ENCODE measurements at regions not wholly inside any gene's neighbourhood (a gene's known extent, or its start where the extent isn't known, plus 50 kb on each side); places are given as distances from the start of the nearest gene placed in this dataset.

DNA sequence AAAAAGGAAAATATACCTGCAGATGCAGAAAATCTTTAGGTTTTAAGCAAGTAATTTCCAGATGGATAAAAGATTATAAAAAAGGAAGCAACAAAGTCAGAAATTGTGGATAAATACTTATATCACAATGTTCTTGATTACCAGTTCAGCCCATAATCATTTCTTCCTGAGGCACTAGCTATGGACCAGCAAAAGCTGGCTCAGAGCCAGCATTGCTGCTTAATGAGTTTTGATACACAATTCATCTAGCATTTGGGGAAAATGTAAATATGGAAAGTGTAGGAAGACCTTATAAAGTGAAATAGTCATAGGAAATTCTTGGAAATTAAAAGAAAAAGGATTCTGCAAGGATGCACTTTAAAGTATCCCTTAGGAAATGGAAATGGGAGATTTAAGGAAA, 168.3 kb upstream of the GBE1 start:
- Mint-ChIP-seq H3K27ac (no peak overlapping the region), H3K9me3 (peaks cover 0 to 5% of the 10 kb centered on the region in 2 donors), H3K4me3 (no peak overlapping the region), H3K4me1 (ENCODE audit: low read depth in 2 of 2) (no peaks in the 10 kb centered on the region), H3K36me3 (ENCODE audit: insufficient read depth) (no peaks in the 10 kb centered on the region), H3K27me3 (no peaks in the 10 kb centered on the region)
- ATAC-seq (replicated peaks) = no peak
- no peak for DNase-seq

DNA sequence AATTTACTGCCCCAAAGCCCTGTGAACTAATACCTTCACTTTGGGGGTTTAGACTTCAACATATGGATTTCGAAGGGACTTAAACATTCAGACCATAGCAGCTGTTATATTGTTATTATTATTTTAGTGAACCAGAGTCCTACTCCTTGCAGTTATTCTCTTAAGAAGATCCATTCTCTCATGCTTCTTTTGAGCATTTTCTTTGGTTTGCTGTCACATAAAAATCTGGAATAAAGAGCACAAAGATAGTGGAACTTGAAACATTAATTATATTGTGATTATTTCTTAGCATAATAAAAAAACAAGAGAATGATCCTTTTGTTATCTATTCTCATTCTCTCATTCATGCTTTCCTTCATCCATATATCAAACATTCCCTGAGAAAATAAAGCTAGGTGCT, 166.4 kb upstream of the GBE1 start:
- no peaks in the 10 kb centered on the region for H3K36me3 Mint-ChIP-seq (ENCODE audit: insufficient read depth)
- no peaks in the 10 kb centered on the region for H3K27me3 Mint-ChIP-seq
- DNase-seq (no peak), ATAC-seq (replicated peaks) (no peak)
- no peak overlapping the region for H3K27ac Mint-ChIP-seq
- H3K4me3 Mint-ChIP-seq = no peak overlapping the region
- H3K4me1 Mint-ChIP-seq (ENCODE audit: low read depth in 2 of 2) = no peaks in the 10 kb centered on the region
- peaks cover 0 to 7% of the 10 kb centered on the region in 2 donors for H3K9me3 Mint-ChIP-seq

DNA sequence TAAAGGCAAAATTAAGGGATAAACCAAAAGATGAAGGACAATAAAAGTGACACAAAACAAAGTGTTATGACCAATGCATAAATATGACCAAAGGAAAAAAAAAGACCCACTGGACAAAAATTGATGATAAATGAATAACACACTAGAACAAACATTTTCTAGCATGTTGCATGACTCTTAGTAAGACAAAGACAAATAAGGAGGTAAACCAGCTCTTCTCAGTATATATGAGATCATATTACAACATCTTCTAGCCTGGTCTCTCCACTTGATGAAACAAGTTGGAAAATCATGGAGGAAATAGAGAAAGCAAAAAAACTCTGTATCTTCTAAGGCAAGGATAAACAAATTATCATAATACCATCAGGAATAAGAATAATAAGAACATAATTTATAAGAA, 163.9 kb upstream of the GBE1 start:
- Mint-ChIP-seq H3K9me3 (peaks cover 0 to 7% of the 10 kb centered on the region in 2 donors), H3K27me3 (no peaks in the 10 kb centered on the region), H3K27ac (no peak overlapping the region), H3K4me3 (no peak overlapping the region), H3K4me1 (ENCODE audit: low read depth in 2 of 2) (no peaks in the 10 kb centered on the region), H3K36me3 (ENCODE audit: insufficient read depth) (no peaks in the 10 kb centered on the region)
- no peak for ATAC-seq (replicated peaks)
- no peak for DNase-seq

DNA sequence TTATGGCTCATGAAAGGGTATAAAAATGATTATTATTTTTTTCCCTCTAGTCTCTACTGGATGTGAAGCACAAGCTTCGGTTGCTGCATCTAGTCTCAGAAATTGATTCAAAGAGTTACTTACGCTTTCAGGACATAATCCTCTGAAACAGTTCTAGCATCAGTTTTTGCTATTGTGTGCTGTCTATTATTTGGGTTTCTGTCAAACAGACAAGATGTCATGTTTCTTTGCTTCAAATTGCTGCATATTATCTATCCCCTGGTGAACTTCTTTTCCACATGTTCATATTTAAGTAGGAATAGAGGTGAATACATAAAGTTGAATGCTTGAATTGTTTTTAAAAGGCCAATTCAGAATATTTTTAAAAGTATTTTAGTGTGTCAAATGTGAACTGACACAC, 161.6 kb upstream of the GBE1 start:
- Mint-ChIP-seq H3K4me3 (no peak overlapping the region), H3K27ac (no peak overlapping the region), H3K4me1 (ENCODE audit: low read depth in 2 of 2) (no peaks in the 10 kb centered on the region)

DNA sequence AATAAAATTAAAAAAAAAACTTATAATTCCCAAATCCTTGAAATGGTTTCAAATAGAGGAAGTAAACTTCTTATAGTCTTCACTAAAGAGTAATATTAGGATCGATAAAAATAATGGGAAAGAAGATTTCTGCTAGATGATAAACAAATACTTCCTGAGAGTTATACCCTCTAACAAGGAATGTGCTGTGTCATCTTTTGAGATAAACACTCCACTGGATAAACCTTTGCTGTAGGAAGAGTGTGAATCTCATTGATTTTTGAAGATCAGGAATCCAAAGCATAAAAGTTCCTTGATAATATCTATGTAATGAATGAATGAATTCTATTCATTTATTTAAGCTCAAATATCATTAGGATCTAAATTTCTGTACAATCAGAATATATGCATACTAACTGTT, 161.0 kb upstream of the GBE1 start:
- no peak overlapping the region for H3K4me3 Mint-ChIP-seq
- no peaks in the 10 kb centered on the region for H3K36me3 Mint-ChIP-seq (ENCODE audit: insufficient read depth)
- H3K27ac Mint-ChIP-seq = no peak overlapping the region
- H3K4me1 Mint-ChIP-seq (ENCODE audit: low read depth in 2 of 2) = no peaks in the 10 kb centered on the region
- ATAC-seq (replicated peaks) = no peak
- H3K27me3 Mint-ChIP-seq = no peaks in the 10 kb centered on the region
- peaks cover 0 to 4% of the 10 kb centered on the region in 2 donors for H3K9me3 Mint-ChIP-seq
- no peak for DNase-seq

More for the DNA sequence above, 161.6 kb upstream of the GBE1 start:
- H3K36me3 Mint-ChIP-seq (ENCODE audit: insufficient read depth) = no peaks in the 10 kb centered on the region
- peaks cover 0 to 4% of the 10 kb centered on the region in 2 donors for H3K9me3 Mint-ChIP-seq
- no peaks in the 10 kb centered on the region for H3K27me3 Mint-ChIP-seq
- no peak for ATAC-seq (replicated peaks)
- DNase-seq = no peak

DNA sequence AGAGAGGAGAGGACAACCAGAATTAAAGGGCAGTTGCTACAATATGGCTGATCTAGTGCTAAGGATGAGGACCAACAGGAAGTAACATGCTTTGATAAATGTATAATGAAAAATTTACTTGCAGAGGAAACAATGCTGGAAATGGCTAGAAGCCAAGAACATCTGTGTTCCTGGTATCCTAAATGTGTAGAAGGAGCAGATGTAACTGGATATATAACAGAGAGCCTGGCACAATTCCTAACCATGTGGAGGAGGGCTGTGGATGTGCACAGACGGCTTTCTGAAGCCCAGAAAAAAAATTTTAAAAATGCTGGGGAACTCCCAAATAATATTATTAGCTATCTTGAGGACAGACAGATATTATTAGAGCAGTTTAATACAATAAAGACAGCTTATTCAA, 159.4 kb upstream of the GBE1 start:
- DNase-seq (no peak), ATAC-seq (replicated peaks) (no peak)
- Mint-ChIP-seq H3K27me3 (no peaks in the 10 kb centered on the region), H3K4me3 (no peak overlapping the region), H3K27ac (no peak overlapping the region), H3K4me1 (ENCODE audit: low read depth in 2 of 2) (no peaks in the 10 kb centered on the region), H3K9me3 (peaks cover 0 to 4% of the 10 kb centered on the region in 2 donors), H3K36me3 (ENCODE audit: insufficient read depth) (no peaks in the 10 kb centered on the region)

DNA sequence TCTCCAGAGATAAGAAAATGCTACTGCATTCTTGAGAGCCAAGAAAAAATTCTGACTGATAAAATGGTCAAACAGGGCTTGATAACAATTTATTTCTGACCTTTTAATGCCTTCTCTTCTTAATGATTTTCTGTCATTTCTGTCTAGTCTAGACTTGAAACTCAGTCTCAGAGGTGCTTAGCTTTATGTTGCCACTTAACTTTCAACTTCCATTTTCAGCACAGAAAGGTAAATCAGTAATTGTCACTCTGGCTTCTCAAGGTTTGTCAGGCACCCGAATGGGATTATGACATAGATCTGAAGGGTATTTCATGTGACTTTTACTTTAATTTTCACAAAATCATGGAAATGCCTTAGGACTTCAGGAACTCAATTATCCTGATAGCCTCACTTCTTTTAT, 155.4 kb upstream of the GBE1 start:
- ATAC-seq (replicated peaks) (no peak), DNase-seq (no peak)
- no peak overlapping the region for H3K4me3 Mint-ChIP-seq
- H3K27ac Mint-ChIP-seq = no peak overlapping the region
- no peaks in the 10 kb centered on the region for H3K36me3 Mint-ChIP-seq (ENCODE audit: insufficient read depth)
- no peaks in the 10 kb centered on the region for H3K4me1 Mint-ChIP-seq (ENCODE audit: low read depth in 2 of 2)
- H3K9me3 Mint-ChIP-seq = peaks cover 0 to 2% of the 10 kb centered on the region in 2 donors
- H3K27me3 Mint-ChIP-seq = no peaks in the 10 kb centered on the region

DNA sequence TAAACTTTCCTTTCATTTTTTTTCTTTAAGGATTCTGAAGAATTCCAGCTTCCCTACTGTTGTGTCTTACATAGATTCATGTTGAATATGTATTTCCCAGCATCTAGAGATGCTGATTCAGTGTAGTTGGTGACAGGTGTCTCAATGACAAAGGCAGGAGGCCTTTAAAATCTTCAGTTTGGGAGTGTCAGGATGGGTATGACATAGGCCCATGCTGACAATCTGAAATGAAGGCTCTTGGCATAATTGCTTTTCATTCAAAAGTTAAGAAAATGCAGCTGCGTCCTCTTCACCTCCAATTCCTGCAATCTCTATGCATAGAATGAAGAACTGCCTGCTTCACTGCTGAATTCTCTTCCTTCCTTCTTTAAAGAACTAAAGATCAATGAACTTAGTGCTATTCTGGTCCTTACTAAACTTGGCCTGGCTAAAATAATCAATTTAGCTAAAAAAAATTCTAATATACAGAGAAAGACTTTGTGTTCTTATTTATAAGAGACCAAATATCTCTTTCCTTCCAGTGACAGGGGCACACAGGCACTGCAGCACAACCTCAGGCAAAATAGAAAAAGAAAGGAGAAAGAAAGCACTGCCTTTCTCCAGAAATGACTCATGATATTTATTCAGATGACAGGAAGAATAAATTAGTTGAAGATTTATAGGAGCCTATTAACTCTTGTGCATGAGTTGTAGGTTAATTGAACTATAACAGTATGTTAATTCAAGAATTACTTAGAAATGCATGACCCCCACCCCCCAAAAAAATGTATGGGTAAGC, 152.6 kb upstream of the GBE1 start:
- no peak for DNase-seq
- Mint-ChIP-seq H3K4me3 (no peak overlapping the region), H3K27me3 (no peaks in the 10 kb centered on the region)

DNA sequence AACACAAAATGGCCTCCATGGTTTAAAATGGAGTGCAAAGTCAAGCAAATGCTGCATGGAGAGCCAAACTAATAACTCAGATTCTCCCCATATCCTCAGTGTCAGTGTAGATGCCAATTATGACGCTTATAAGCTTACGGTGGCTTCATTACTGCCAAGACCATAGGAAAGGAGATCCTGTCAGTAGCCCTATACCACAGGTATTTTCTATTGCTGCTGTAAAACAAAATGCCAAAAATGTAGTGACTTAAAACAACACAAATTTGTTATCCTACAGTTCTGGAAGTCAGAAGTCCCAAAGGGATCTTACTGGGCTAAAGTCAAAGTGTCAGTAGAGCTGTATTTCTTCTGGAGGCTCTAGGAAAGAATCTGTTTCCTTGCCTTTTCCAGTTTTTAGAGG, 149.8 kb upstream of the GBE1 start:
- Mint-ChIP-seq H3K36me3 (ENCODE audit: insufficient read depth) (no peaks in the 10 kb centered on the region), H3K27me3 (peaks cover 0 to 9% of the 10 kb centered on the region in 2 donors), H3K9me3 (no peaks in the 10 kb centered on the region), H3K4me3 (no peak overlapping the region), H3K27ac (no peak overlapping the region), H3K4me1 (ENCODE audit: low read depth in 2 of 2) (no peaks in the 10 kb centered on the region)
- ATAC-seq (replicated peaks) = no peak
- DNase-seq = no peak

More for the DNA sequence above, 152.6 kb upstream of the GBE1 start:
- Mint-ChIP-seq H3K9me3 (no peaks in the 10 kb centered on the region), H3K36me3 (ENCODE audit: insufficient read depth) (no peaks in the 10 kb centered on the region), H3K27ac (no peak overlapping the region), H3K4me1 (ENCODE audit: low read depth in 2 of 2) (no peaks in the 10 kb centered on the region)
- no peak for ATAC-seq (replicated peaks)

DNA sequence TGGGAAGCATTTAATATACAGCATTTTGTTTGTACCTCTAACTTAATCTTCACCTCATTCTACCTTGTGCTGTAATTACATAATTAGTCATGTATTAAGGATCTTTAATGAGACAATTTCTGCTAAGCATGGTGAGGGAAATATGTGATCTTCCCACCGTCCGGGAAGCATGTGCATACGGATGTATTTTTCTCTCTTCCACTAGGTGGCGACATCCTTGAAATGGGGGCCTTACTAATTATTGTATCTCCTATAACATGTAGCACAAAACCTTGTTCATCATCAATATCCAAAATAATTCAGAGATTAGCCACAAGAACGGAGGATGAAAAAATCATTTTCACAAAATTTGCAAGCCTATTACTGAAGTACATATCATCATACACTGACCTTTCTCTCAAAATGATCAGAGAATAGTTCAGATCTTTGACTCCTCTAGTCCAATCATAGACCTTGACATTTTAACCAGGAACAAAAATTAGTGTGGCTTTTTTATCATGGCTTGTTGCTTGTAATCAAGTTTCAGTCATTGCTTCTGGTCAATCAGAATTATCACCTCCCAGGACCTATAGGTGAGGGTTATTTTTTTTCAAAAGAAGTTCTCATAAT, 148.9 kb upstream of the GBE1 start:
- Mint-ChIP-seq H3K9me3 (no peaks in the 10 kb centered on the region), H3K27ac (no peak overlapping the region), H3K36me3 (ENCODE audit: insufficient read depth) (no peaks in the 10 kb centered on the region), H3K4me1 (ENCODE audit: low read depth in 2 of 2) (no peaks in the 10 kb centered on the region), H3K4me3 (no peak overlapping the region), H3K27me3 (peaks cover 0 to 9% of the 10 kb centered on the region in 2 donors)
- DNase-seq = no peak
- ATAC-seq (replicated peaks) = no peak

DNA sequence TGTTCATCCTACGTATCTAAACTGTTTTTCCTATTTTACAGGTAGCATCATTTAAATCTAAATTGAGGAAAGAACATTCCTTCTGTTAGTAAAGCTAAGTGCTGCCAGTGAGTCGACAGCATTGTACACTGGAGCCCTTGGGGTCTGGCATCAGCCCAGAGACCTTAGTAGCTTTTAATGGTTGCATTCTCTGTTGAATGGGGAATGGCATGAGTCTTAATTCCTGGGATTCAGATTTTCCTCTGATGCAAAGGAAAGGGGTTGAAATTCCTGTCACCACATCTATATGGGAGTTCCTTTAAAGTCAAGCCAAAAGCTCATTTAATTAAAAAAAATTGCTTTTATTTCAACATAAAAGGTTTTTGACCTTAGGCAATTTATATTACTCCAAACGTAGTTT, 148.4 kb upstream of the GBE1 start:
- Mint-ChIP-seq H3K4me1 (ENCODE audit: low read depth in 2 of 2) (no peaks in the 10 kb centered on the region), H3K27me3 (peaks cover 0 to 9% of the 10 kb centered on the region in 2 donors), H3K27ac (no peak overlapping the region), H3K9me3 (no peaks in the 10 kb centered on the region), H3K36me3 (ENCODE audit: insufficient read depth) (no peaks in the 10 kb centered on the region), H3K4me3 (no peak overlapping the region)
- ATAC-seq (replicated peaks) (no peak), DNase-seq (no peak)

DNA sequence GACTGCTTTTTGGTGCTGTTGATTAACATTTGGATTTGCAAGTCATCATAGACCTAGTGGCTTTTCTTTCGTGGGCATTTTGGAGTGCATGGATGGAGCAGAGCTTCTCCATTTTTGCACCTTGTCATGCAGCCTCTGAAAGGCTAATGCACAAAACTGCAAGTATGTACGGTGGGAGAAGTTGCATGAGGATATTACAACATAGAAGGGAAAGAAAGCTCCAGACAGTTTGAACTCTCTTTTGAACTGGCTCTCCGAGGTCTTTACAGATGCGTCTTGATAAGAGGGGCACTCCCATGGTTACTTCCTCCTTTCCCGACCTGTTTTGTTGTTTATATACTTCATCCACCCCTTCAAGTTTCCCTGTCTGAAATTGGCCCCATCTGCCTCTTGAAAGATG, 147.1 kb upstream of the GBE1 start:
- Mint-ChIP-seq H3K4me3 (no peak overlapping the region), H3K36me3 (ENCODE audit: insufficient read depth) (no peaks in the 10 kb centered on the region), H3K27me3 (peaks cover 0 to 9% of the 10 kb centered on the region in 2 donors), H3K9me3 (no peaks in the 10 kb centered on the region), H3K4me1 (ENCODE audit: low read depth in 2 of 2) (no peaks in the 10 kb centered on the region), H3K27ac (no peak overlapping the region)
- DNase-seq (no peak), ATAC-seq (replicated peaks) (no peak)

DNA sequence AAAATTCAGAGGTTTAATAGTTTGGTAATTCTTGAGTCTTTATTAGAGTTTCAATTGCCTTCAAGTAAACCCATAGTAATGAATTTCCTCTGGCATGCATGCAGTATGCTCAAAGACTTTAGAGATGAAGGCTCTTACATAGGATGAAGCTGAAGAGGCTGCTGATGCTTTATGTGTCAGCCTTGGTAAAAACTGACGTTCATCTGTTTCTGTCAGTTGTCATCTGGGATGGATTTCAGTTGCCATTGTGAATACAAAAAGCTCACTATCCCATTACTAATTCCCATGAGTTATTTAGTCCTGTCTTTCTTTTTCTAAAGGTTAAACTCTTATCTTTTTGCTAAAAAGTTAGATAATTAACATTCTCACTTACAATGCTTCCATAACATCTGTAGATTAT, 136.9 kb upstream of the GBE1 start:
- H3K9me3 Mint-ChIP-seq = peaks cover 0 to 6% of the 10 kb centered on the region in 2 donors
- H3K36me3 Mint-ChIP-seq (ENCODE audit: insufficient read depth) = no peaks in the 10 kb centered on the region
- H3K4me3 Mint-ChIP-seq = no peak overlapping the region
- no peak for ATAC-seq (replicated peaks)
- H3K4me1 Mint-ChIP-seq (ENCODE audit: low read depth in 2 of 2) = no peaks in the 10 kb centered on the region
- no peaks in the 10 kb centered on the region for H3K27me3 Mint-ChIP-seq
- no peak overlapping the region for H3K27ac Mint-ChIP-seq
- no peak for DNase-seq

DNA sequence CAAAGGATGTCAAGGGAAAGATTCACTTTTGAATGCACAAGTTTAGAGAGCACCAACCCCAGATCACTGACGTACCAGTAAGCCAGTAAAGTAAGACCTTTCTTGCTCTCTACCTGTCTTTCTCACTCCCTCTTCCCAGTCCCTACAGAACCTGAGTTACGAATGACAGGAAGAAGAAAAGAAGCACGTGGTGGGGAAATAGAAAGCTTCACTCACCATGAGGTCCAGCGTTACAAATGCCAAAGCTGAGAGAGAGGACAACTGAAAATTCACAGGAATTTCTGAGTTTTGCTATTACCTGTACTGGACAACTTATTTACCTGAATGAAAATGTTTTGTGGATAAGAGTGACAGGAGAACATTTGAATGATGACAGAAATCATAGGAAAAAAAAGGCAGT, 133.2 kb upstream of the GBE1 start:
- Mint-ChIP-seq H3K4me1 (ENCODE audit: low read depth in 2 of 2) (no peaks in the 10 kb centered on the region), H3K9me3 (peaks cover 0 to 9% of the 10 kb centered on the region in 2 donors), H3K4me3 (no peak overlapping the region), H3K27me3 (no peaks in the 10 kb centered on the region), H3K36me3 (ENCODE audit: insufficient read depth) (no peaks in the 10 kb centered on the region), H3K27ac (no peak overlapping the region)
- ATAC-seq (replicated peaks) = no peak
- DNase-seq = no peak

Data from effector memory CD8-positive, alpha-beta T cell (primary cell).